ENCODE measurements at regions not wholly inside any gene's neighbourhood (a gene's known extent, or its start where the extent isn't known, plus 50 kb on each side); places are given as distances from the start of the nearest gene placed in this dataset.

- DNase-seq, result no peak
Measured at GRCh38 chr10:33807531-33808359, 473.3 kb upstream of the NRP1 start.

- no peak for DNase-seq
Measured at GRCh38 chr10:33805831-33806230, 471.4 kb upstream of the NRP1 start.

GRCh38 chr10:33804584-33804983 lies 470.1 kb upstream of the NRP1 start:
- no peak for DNase-seq

- no peak for DNase-seq
Measured at GRCh38 chr10:33803248-33803647, 468.8 kb upstream of the NRP1 start.

DNA sequence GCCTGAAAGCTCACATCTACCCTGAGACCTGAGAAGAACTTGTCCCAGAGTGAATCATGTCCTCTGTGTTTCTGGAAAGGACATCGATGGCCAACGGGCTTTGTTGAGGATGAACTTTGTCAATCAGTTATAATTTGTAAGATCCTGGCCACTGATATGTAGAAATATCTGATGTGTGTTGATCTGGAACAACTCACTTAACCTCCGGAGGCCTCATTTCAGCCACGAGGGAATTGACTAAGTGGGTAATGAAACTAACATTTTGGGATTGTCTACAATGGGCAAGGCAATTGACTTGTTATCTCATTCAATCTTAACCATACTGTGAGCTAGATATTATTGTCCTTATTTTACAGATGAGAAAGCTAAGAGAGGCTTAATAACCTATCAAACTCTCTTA lies 468.1 kb upstream of the NRP1 start:
- no peak for DNase-seq

- DNase-seq, result no peak
Measured at GRCh38 chr10:33801705-33802104, 467.2 kb upstream of the NRP1 start.

GRCh38 chr10:33800986-33801385 lies 466.5 kb upstream of the NRP1 start:
- DNase-seq, result no peak

- no peak for DNase-seq
Measured at GRCh38 chr10:33800545-33800944, 466.1 kb upstream of the NRP1 start.

DNA sequence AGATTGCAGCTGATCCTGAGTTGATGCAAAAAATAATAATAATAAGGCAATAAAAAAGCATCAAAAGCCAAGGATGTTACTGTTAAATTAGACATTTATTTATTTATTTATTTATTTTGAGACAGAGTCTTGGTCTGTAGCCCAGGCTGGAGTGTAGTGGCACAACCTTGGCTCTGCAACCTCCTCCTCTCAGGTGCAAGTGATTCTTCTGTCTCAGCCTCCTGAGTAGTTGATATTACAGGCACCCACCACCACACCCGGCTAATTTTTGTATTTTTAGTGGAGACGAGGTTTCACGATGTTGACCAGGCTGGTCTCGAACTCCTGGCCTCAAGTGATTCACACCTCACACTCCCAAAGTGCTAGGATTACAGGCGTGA lies 465.5 kb upstream of the NRP1 start:
- no peak for DNase-seq

GRCh38 chr10:33799281-33799943 lies 464.9 kb upstream of the NRP1 start:
- DNase-seq, result no peak

DNA sequence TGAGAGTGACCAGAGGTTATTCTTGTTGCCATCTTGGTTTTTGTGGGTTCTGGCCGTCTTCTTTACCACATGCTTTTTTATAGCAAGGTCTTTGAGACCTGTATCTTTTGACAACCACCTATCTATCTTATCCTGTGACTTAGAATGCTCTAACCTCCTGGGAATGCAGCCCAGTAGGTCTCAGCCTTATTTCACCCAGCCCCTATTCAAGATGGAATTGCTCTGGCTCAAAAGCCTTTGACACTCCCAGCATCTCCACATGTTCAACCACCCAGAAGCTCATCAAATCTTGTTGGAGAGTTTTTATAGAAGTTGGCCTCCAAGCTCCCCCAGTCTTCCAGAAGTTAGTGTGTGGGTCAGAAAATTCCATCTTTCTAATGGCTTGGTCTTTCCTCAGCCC lies 464.3 kb upstream of the NRP1 start:
- DNase-seq, result no peak

DNA sequence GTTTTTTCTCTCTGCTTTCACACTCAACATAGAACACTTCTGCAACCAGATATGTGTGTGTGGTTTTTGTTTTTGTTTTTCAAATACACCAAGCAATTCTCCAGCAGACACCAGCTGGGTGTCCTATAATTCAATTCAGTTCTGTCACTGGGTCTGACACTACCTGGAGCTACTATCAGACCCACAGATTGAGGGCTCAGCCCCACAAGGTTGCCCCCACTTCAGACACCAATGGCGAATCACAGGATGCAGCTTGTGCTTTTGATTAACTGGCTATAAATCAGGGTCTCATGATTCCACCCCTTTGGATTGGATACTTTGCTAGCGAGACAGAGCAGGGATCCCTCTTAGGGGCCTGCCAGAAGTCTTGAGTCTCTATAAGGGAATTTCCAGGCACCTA lies 462.2 kb upstream of the NRP1 start:
- DNase-seq, result no peak

- no peak for DNase-seq
Measured at GRCh38 chr10:33795529-33795928, 461.1 kb upstream of the NRP1 start.

DNA sequence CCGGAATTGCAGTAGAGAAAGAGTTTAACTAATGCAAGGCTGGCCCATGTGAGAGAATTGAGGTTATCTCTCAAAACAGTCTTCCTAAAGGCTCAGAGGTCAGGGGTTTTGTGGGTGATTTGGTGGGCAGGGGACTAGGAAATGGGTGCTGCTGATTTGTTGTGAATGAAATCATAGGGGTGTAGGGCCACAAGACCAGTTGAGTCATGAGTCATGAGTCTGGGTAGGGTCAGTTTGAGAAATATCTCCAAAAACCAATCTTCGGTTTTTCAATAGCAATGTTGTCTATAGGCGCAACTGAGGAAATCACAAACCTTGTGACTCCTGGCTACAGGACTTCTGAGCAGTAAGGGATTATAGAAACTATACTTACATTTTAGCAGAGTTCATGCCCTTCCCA lies 460.0 kb upstream of the NRP1 start:
- DNase-seq, result no peak

DNA sequence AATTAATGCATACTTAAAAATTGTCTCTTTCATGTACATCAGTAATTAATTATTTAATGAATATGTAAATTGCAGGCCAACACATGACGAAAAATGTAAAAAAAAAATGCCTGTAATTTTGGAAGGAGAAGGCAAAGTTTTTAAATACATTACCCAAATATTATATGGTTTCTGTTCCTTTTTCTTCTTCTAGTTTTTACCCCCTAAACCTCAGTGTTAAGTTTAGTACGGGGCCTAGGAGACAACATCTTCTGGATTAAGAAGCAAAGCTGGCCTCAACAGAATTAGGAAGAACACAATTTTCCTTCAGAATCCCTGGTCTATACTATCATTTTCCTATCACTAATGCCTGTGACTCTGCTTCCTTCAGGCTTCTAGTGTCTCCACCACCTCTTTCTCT lies 459.3 kb upstream of the NRP1 start:
- DNase-seq, result no peak

DNA sequence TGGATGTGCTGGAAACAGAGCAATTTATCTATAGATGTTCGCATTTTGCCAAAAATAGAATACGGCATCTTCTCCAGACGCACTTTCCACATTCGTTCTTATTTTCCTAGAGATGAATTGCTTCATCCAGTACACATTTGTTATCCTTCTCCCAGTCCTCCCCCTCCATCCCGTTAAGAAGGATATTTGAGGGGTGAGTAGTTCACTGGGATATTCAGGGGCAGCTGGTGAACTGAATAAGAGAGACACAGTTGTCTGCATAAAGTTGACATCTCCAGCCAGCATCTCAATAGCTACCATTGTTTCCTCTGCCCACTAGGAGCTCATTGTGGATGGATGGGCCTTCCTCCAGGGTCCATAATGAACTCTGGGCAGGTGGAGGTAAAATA lies 456.8 kb upstream of the NRP1 start:
- DNase-seq, result no peak

DNA sequence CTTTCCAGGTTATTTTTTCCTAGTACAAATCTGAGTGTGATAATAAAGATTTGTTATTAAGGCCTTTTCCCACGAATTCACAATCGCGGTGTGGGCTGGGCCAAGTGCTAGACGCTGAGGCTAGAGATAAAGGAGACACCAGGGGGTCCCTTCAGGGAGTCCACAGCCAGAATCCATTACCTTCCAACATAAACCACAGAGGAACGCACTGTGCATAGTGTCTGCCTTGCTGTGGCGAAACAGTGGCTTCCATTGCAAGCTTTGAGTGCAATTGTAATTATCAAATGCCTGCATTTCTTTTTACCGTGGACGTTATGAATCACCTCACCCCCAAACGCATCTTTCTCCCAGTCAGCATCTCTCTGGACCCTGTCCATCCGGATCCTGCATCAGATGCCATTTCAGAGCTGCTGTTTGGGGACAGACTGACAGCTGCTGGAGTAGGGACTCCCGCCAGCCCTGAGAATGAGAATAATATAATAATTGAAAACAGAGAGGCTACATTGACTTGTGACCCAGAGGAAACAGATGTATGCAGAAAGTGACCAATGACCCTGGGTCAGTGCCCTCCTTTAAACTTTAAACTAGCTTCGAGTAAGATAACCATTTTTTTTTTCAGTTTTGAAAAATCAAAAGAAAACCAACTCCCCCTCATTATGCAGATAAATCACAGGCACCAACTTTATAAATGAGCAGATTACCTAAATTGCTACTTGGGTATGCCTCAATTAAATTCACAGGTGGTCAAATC lies 456.2 kb upstream of the NRP1 start:
- no peak for DNase-seq

DNA sequence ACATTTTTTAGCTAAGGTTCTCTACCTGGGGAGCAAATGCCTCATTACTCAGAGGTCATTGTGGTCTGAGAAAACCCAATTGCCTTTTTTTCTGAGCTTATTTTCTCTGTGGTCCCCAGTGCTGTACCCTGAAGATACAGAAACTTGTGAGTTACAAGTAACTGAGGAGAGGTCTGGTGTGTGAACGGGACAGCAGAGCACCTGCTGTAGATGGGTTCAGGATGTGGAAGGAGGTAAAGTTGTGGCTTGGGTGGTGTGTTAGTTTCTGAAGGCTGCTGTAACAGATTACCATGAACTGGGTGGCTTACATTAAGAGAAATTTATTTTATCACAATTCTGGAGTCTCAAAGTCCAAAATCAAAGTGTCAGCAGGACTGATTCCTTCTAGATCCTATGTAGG lies 449.1 kb upstream of the NRP1 start:
- DNase-seq, result no peak

GRCh38 chr10:33783078-33783477 lies 448.6 kb upstream of the NRP1 start:
- no peak for DNase-seq

GRCh38 chr10:33781606-33782395 lies 447.3 kb upstream of the NRP1 start:
- DNase-seq, result no peak

GRCh38 chr10:33780961-33781360 lies 446.5 kb upstream of the NRP1 start:
- no peak for DNase-seq

DNA sequence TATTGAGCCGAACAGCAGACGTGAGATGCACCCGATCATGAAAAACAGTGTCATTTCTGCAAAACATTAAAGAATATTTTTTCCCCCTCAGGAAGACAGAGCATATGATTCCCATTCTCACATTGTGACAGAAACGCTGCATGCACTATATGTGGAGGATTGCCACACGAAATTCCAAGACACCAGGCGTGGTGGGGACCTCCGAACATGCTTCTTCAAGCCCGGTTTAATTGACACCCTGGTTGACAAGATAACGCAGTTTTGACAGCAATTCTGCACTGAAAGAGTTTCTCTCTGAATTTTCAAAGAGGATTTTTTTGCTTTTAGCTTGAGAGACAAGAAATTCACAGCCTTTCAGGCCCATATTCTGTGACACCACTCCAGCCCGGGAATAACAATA lies 442.8 kb upstream of the NRP1 start:
- no peak for DNase-seq

- no peak for DNase-seq
Measured at GRCh38 chr10:33776419-33777070, 442.1 kb upstream of the NRP1 start.

All from CD4-positive, alpha-beta T cell treated with Interleukin-17A for 4 hours (primary cell).